ENCODE measurements at regions not wholly inside any gene's neighbourhood (a gene's known extent, or its start where the extent isn't known, plus 50 kb on each side); places are given as distances from the start of the nearest gene placed in this dataset.

DNA sequence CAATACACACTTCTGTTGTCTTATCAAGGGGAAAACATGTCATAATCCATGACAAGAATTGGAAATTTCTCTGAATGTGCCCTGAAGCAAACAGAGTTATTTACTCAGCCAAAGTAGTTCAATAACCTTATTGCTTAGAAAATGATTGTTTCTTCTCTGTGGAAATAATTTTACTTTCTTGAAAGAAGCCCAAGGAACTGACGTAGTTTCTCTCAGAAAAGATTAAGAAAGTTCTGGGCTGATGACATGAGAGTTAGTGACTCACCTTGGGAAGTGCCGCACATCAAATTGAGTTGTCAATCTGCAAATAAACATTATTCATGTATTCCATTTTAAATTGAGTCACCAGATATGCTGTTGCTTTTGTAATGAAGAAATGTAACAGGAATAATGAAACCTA is 418.6 kb upstream of the LRRC4C start:
- TF ChIP-seq CTCF (IDR thresholded peaks at IDR 0.05) (no peak), POLR2A (IDR thresholded peaks at IDR 0.05) (no peak)
